Vagina (tissue), 2 donors: ENCODE measurements at regions not wholly inside any gene's neighbourhood (a gene's known extent, or its start where the extent isn't known, plus 50 kb on each side); places are given as distances from the start of the nearest gene placed in this dataset.

Experiments
- CTCF ChIP-seq, 3 experiments: fragments of 450-650 bp in 2 of 3; fragments of 200-600 bp in 1 of 3; sonication (generic) in 1 of 3; IDR thresholded peaks; one replicate each; pipeline ENCODE4 v1.5.1; 2017 to 2019; ENCODE audit warnings: antibody characterized with exemption in 3 of 3, mild to moderate bottlenecking in 2 of 3, moderate library complexity in 2 of 3
- POLR2A ChIP-seq, 2 donors: fragments of 450-650 bp; IDR thresholded peaks; one replicate each; pipeline ENCODE4 v1.6.1; 2017; ENCODE audit warnings: antibody characterized with exemption in 2 of 2, mild to moderate bottlenecking in 2 of 2, moderate library complexity in 2 of 2
- POLR2AphosphoS5 ChIP-seq, 2 donors: sonication (generic); formaldehyde crosslinking; IDR thresholded peaks; one replicate each; pipeline ENCODE4 v1.9.0; 2017; ENCODE audit warnings: antibody characterized with exemption in 2 of 2, mild to moderate bottlenecking in 2 of 2, low read depth in 1 of 2; ENCODE audit not compliant: insufficient read depth in 1 of 2

- no peak for TF ChIP-seq CTCF (IDR thresholded peaks at IDR 0.05)
- TF ChIP-seq POLR2A (IDR thresholded peaks at IDR 0.05): no peak
- no peak for TF ChIP-seq POLR2AphosphoS5 (IDR thresholded peaks at IDR 0.05; ENCODE audit: insufficient read depth in 1 of 2, low read depth in 1 of 2)
Observed at GRCh38 chr5:165627548-165628170, 2122.2 kb downstream of the MAT2B start.
